ENCODE measurements at regions not wholly inside any gene's neighbourhood (a gene's known extent, or its start where the extent isn't known, plus 50 kb on each side); places are given as distances from the start of the nearest gene placed in this dataset.
A peak's percentile ranks its signal among the peaks of the same experiment; 100 is the strongest.

- Mint-ChIP-seq H3K27ac (no peak overlapping the region), H3K4me3 (no peak overlapping the region), H3K36me3 (ENCODE audit: low read depth) (no peaks in the 10 kb centered on the region), H3K9me3 (no peaks in the 10 kb centered on the region), H3K27me3 (ENCODE audit: insufficient read depth, low read depth, poor library complexity) (peaks cover 2% of the 10 kb centered on the region), H3K4me1 (no peaks in the 10 kb centered on the region)
- Histone ChIP-seq H3K79me2 (replicated peaks; ENCODE audit: insufficient read depth) (no peaks in the 10 kb centered on the region), H3K4me3 (no peak overlapping the region), H3F3A (replicated peaks; ENCODE audit: low read depth) (no peaks in the 10 kb centered on the region), H4K20me1 (replicated peaks; ENCODE audit: insufficient read depth) (no peaks in the 10 kb centered on the region), H3K36me3 (ENCODE audit: insufficient read depth) (no peaks in the 10 kb centered on the region), H3K27ac (ENCODE audit: low read depth) (no peak overlapping the region), H2AFZ (no peak overlapping the region; the same call in 1 of the 2 replicates), H3K27me3 (ENCODE audit: insufficient read depth) (no peaks in the 10 kb centered on the region), H3K4me2 (no peak overlapping the region), H3K9me2 (ENCODE audit: insufficient read depth) (no peaks in the 10 kb centered on the region), H3K4me1 (ENCODE audit: insufficient read depth) (no peaks in the 10 kb centered on the region)
- TF ChIP-seq CTCF (conservative IDR thresholded peaks at IDR 0.05; ENCODE audit: low read depth in 2 of 2) (peak; percentile 30 to 60; a peak in 3 of 4 replicates), STAT1 (IDR thresholded peaks at IDR 0.05; ENCODE audit: unreplicated experiment) (no peak)
- peak; percentile 17 for DNase-seq (ENCODE audit: low spot score)
- peak; percentile 89 for ATAC-seq
Observed at GRCh38 chr5:28066856-28067255, 1028.5 kb upstream of the CDH9 start.

- H3F3A ChIP-seq (replicated peaks; ENCODE audit: low read depth), result no peaks in the 10 kb centered on the region
- H3K27ac Mint-ChIP-seq, result no peak overlapping the region
- no peak overlapping the region for H3K4me2 ChIP-seq
- no peaks in the 10 kb centered on the region for H3K9me3 Mint-ChIP-seq
- H2AFZ ChIP-seq, result no peak overlapping the region
- H3K36me3 ChIP-seq (ENCODE audit: insufficient read depth), result no peaks in the 10 kb centered on the region
- H3K9me2 ChIP-seq (ENCODE audit: insufficient read depth), result no peaks in the 10 kb centered on the region
- no peak overlapping the region for H3K27ac ChIP-seq (ENCODE audit: low read depth)
- H3K36me3 Mint-ChIP-seq (ENCODE audit: low read depth), result no peaks in the 10 kb centered on the region
- no peak overlapping the region for H3K4me3 ChIP-seq
- ATAC-seq (no peak), DNase-seq (ENCODE audit: low spot score) (no peak)
- no peaks in the 10 kb centered on the region for H3K79me2 ChIP-seq (replicated peaks; ENCODE audit: insufficient read depth)
- H3K27me3 Mint-ChIP-seq (ENCODE audit: insufficient read depth, low read depth, poor library complexity), result peaks cover 2% of the 10 kb centered on the region
- H3K4me1 Mint-ChIP-seq, result no peaks in the 10 kb centered on the region
- H3K27me3 ChIP-seq (ENCODE audit: insufficient read depth), result no peaks in the 10 kb centered on the region
- no peaks in the 10 kb centered on the region for H4K20me1 ChIP-seq (replicated peaks; ENCODE audit: insufficient read depth)
- H3K4me1 ChIP-seq (ENCODE audit: insufficient read depth), result no peaks in the 10 kb centered on the region
- no peak overlapping the region for H3K4me3 Mint-ChIP-seq
- no peak for TF ChIP-seq STAT1 (IDR thresholded peaks at IDR 0.05; ENCODE audit: unreplicated experiment)
- no peak for TF ChIP-seq POLR2AphosphoS5 (IDR thresholded peaks at IDR 0.05; ENCODE audit: low read depth)
- TF ChIP-seq CTCF (conservative IDR thresholded peaks at IDR 0.05; ENCODE audit: low read depth in 2 of 2), result no peak
- TF ChIP-seq ZNF114 (CRISPR knock-in tag; IDR thresholded peaks at IDR 0.05), result no peak
- TF ChIP-seq ZNF331 (CRISPR knock-in tag; IDR thresholded peaks at IDR 0.05; ENCODE audit: low read depth), result no peak
- TF ChIP-seq EZH2 (IDR thresholded peaks at IDR 0.05; ENCODE audit: low read depth, unreplicated experiment), result no peak
- no peak for TF ChIP-seq EZH2phosphoT487 (IDR thresholded peaks at IDR 0.05; ENCODE audit: unreplicated experiment)
- no peak for TF ChIP-seq ETS1 (IDR thresholded peaks at IDR 0.05)
- TF ChIP-seq ZNF462 (CRISPR knock-in tag; IDR thresholded peaks at IDR 0.05), result no peak
- TF ChIP-seq JUNB (IDR thresholded peaks at IDR 0.05; ENCODE audit: unreplicated experiment), result no peak
- TF ChIP-seq NANOG (IDR thresholded peaks at IDR 0.05; ENCODE audit: borderline replicate concordance), result no peak
Observed at GRCh38 chr5:28065656-28066055, 1027.3 kb upstream of the CDH9 start.

Measured in GM23338 (cell line).